Esophagus squamous epithelium (tissue), 5 donors: ENCODE measurements at regions not wholly inside any gene's neighbourhood (a gene's known extent, or its start where the extent isn't known, plus 50 kb on each side); places are given as distances from the start of the nearest gene placed in this dataset.

ENCODE experiments used
- DNase-seq: peaks from one replicate; lab custom pipeline; 2025; lab: John Stamatoyannopoulos, UW
- H3K27ac ChIP-seq, 4 donors: fragments of 200-600 bp; sonication (generic); one replicate each; pipeline ENCODE4 v1.5.1; 2016 to 2019; ENCODE audit warnings: mild to moderate bottlenecking in 1 of 4
- H3K27me3 ChIP-seq, 4 donors: fragments of 200-600 bp; sonication (generic); 1 replicate in 3 of 4; 2 replicates in 1 of 4; pipeline versions ENCODE4 v1.5.1 to v1.6.0; 2017 to 2021; ENCODE audit warnings: antibody characterized with exemption in 1 of 4
- H3K36me3 ChIP-seq, 3 donors: fragments of 200-600 bp; sonication (generic); one replicate each; pipeline ENCODE4 v1.5.1; 2016 to 2019
- H3K4me1 ChIP-seq, 3 donors: fragments of 200-600 bp; sonication (generic); one replicate each; pipeline ENCODE4 v1.5.1; 2017 to 2019
- H3K4me3 ChIP-seq, 4 donors: fragments of 200-600 bp; sonication (generic); 1 replicate in 3 of 4; 2 replicates in 1 of 4; pipeline ENCODE4 v1.5.1; 2016 to 2019; ENCODE audit warnings: mild to moderate bottlenecking in 2 of 4, moderate library complexity in 1 of 4
- H3K9me3 ChIP-seq, 3 donors: fragments of 200-600 bp; sonication (generic); one replicate each; pipeline ENCODE4 v1.5.1; 2016 to 2019
- POLR2A ChIP-seq, 4 donors: fragments of 450-650 bp; IDR thresholded peaks; one replicate each; pipeline ENCODE4 v1.6.1; 2017; ENCODE audit warnings: antibody characterized with exemption in 4 of 4, mild to moderate bottlenecking in 4 of 4, moderate library complexity in 3 of 4
- WGBS, 2 donors: methylation state at CpG; one replicate each; pipeline ENCODE4 v1.1.5; 2018; 5-methylcytosine and 5-hydroxymethylcytosine counted together
- intact Hi-C: fragments of 100-400 bp; cut with DNase I; formaldehyde crosslinking; loops from one replicate; pipeline ENCODE4 v1.15.0; 2022
- TF ChIP-seq, protein P1 (sequence below), 6 experiments: fragments of 450-650 bp in 4 of 6; fragments of 200-600 bp in 2 of 6; sonication (generic) in 2 of 6; IDR thresholded peaks; one replicate each; pipeline ENCODE4 v1.5.1; 2016 to 2019; ENCODE audit warnings: antibody characterized with exemption in 6 of 6, mild to moderate bottlenecking in 4 of 6, moderate library complexity in 4 of 6
- donor health status: DM: yes; HTN: yes; CAD: no.

DNA sequence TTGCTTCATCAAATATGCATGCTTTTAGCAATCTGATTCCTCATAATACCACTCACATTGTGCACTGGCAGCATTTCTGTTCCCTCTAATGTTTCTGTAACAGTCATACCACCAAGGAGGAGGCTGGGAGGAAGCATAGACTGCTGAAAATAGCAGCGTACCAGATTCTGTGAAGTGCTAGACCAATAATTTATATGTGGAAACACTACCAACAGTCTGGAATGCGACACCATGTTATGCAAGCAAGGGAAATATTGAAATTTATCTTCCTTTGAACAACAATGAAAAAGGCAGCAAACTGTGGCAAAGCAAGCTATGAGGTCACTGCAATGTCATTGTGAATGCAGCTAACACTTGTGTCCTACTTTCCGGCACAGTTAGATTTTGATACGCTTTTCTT lies 1388.0 kb downstream of the EFNB2 start:
- 63 to 78% methylated on average over 4 of the region's 4 CpGs for WGBS, 2 donors
- intact Hi-C loops = no loop called here
- Histone ChIP-seq H3K27ac (no peak overlapping the region), H3K4me1 (no peaks in the 10 kb centered on the region), H3K4me3 (no peak overlapping the region), H3K9me3 (no peaks in the 10 kb centered on the region), H3K36me3 (no peaks in the 10 kb centered on the region), H3K27me3 (no peaks in the 10 kb centered on the region)
- no peak for TF ChIP-seq POLR2A (IDR thresholded peaks at IDR 0.05)
- TF ChIP-seq, protein P1, sequence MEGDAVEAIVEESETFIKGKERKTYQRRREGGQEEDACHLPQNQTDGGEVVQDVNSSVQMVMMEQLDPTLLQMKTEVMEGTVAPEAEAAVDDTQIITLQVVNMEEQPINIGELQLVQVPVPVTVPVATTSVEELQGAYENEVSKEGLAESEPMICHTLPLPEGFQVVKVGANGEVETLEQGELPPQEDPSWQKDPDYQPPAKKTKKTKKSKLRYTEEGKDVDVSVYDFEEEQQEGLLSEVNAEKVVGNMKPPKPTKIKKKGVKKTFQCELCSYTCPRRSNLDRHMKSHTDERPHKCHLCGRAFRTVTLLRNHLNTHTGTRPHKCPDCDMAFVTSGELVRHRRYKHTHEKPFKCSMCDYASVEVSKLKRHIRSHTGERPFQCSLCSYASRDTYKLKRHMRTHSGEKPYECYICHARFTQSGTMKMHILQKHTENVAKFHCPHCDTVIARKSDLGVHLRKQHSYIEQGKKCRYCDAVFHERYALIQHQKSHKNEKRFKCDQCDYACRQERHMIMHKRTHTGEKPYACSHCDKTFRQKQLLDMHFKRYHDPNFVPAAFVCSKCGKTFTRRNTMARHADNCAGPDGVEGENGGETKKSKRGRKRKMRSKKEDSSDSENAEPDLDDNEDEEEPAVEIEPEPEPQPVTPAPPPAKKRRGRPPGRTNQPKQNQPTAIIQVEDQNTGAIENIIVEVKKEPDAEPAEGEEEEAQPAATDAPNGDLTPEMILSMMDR (IDR thresholded peaks at IDR 0.05) = no peak
- DNase-seq = no peak

DNA sequence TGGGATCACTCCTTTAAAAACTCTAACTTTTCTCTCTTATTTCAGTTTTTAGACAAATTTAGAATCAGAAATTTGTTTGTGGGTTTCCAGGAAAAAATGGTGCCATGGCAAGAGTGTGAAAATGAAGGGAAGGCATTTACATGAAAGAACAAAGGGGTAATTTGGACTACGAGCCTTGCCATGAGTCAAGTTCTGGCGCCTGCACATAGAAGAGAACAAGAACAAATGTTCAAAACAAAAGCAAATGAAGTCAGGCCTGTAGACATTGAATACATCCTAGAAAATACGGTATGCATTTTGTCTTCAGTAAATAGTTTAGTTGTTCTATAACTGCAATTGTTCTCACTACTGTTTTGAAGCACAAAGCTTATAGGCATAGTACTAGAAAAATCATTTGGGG lies 1390.5 kb downstream of the EFNB2 start:
- 66 to 76% methylated on average over 3 of the region's 3 CpGs for WGBS, 2 donors
- no peak for DNase-seq

DNA sequence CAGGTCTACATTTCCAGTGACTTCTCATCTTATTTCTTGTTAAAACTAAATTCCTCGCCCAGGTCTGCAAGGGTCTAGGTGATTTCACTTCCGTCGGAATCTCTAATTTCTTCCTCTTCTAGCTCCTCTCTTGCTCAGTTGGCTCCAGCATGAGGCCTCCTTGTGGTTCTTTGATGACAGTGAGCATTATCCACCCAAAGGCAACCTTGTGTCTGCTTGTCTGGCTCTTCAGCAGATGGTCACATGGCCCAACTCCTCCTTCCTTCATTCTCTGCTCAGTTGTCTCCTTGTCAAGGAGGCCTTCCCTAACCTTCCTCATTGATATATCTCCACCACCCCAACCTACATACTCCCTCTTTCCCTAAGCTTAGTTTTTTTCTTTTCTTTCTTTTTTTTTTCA lies 1391.4 kb downstream of the EFNB2 start:
- Histone ChIP-seq H3K4me1 (no peaks in the 10 kb centered on the region), H3K36me3 (no peaks in the 10 kb centered on the region), H3K9me3 (no peaks in the 10 kb centered on the region), H3K27me3 (no peaks in the 10 kb centered on the region), H3K4me3 (no peak overlapping the region), H3K27ac (no peak overlapping the region)
- WGBS, 2 donors = 65 to 91% methylated on average over 3 of the region's 3 CpGs
- DNase-seq = no peak
- intact Hi-C loops = no loop called here
- TF ChIP-seq, protein P1 (IDR thresholded peaks at IDR 0.05) = no peak
- no peak for TF ChIP-seq POLR2A (IDR thresholded peaks at IDR 0.05)

More for the DNA sequence above, 1390.5 kb downstream of the EFNB2 start:
- Histone ChIP-seq H3K27me3 (no peaks in the 10 kb centered on the region), H3K4me1 (no peaks in the 10 kb centered on the region), H3K4me3 (no peak overlapping the region), H3K27ac (no peak overlapping the region), H3K9me3 (no peaks in the 10 kb centered on the region), H3K36me3 (no peaks in the 10 kb centered on the region)
- TF ChIP-seq, protein P1 (IDR thresholded peaks at IDR 0.05) = no peak
- intact Hi-C loops = no loop called here

DNA sequence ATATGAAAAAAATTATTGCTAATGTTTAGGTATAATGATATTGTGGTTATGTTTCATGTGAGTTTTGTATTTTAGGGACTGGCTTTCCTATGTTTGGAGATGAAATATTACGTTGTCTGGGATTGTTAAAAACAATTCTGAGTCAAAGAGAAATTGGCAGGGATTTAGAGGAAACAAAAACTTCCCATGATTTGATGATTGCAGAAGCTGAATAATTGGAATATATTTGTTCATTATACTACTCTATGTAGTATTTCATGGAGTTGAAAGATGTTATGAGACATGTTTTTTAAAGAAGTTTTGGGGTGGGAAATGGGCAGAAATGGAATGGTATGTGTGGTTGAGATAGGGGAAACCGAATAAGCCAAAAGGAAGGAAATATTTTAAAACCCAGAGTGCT lies 1392.9 kb downstream of the EFNB2 start:
- no peaks in the 10 kb centered on the region for H3K4me1 ChIP-seq
- intact Hi-C loops = no loop called here
- no peaks in the 10 kb centered on the region for H3K9me3 ChIP-seq
- no peak overlapping the region for H3K4me3 ChIP-seq
- H3K36me3 ChIP-seq = no peaks in the 10 kb centered on the region
- DNase-seq = no peak
- no peak for TF ChIP-seq POLR2A (IDR thresholded peaks at IDR 0.05)
- TF ChIP-seq, protein P1 (IDR thresholded peaks at IDR 0.05) = no peak
- no peak overlapping the region for H3K27ac ChIP-seq
- 37 to 41% methylated on average over 2 of the region's 2 CpGs for WGBS, 2 donors
- H3K27me3 ChIP-seq = no peaks in the 10 kb centered on the region

DNA sequence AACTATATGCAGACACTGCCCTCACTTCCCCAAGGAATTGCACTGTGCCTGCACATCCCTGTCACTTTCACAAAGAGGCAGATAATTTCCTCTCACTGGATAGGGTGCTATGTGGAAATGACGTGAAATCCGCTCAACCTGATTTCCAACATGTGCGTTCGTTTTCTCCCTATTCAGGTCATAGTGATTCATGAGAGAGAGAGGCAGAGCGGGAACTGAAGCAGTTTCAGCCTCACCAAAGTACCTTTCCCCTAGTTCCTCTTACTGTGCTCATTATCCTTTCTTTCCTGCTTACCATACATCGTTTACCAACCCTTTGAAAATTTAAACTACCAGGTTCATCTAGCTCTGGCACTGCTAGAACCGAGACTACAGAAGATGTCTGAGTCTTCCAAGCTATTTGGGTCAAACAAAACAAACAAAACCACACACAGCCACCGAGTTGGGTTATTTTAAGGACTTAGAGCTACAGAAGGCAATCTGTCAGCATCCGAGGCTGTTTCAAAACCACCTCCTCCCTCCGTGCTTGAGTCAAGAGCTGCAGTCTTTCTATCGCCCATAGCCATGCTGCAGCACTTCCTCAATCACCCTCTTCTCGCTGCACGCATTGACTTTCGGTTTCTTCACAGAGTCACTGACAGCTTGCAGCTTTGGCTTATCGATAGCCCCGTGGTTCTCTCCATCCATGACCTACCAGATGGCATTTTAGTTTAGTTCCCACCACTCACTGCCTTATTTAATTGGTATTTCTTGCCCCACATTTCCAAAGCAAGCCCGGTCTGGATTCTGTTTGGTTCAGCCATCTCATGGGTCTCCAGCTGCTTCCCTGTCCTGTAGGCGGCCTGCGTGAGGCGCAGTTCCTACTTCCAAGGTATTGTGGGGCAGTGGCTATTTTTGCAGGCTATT lies 1395.8 kb downstream of the EFNB2 start:
- Histone ChIP-seq H3K9me3 (no peaks in the 10 kb centered on the region), H3K27ac (peak overlapping the region; percentile 31 to 71 (median 52)), H3K27me3 (no peaks in the 10 kb centered on the region), H3K36me3 (no peaks in the 10 kb centered on the region), H3K4me1 (no peaks in the 10 kb centered on the region), H3K4me3 (peak overlapping the region; percentile 4 to 59 (median 33))
- TF ChIP-seq, protein P1 (IDR thresholded peaks at IDR 0.05) = no peak
- TF ChIP-seq POLR2A (IDR thresholded peaks at IDR 0.05) = no peak
- DNase-seq = peak; percentile 4
- intact Hi-C loops = no loop called here
- WGBS, 2 donors = 48 to 58% methylated on average over 17 to 20 of the region's 20 CpGs
